ENCODE measurements at regions not wholly inside any gene's neighbourhood (a gene's known extent, or its start where the extent isn't known, plus 50 kb on each side); places are given as distances from the start of the nearest gene placed in this dataset.

- peaks cover 12% of the 10 kb centered on the region for H3K4me1 ChIP-seq (ENCODE audit: insufficient read depth, poor library complexity, severe bottlenecking)
- H3K27me3 ChIP-seq (ENCODE audit: insufficient read depth, poor library complexity, severe bottlenecking) = no peaks in the 10 kb centered on the region
- DNase-seq (ENCODE audit: low spot score) (no peak), ATAC-seq (ENCODE audit: low read depth) (no peak)
- TF ChIP-seq, protein P1, sequence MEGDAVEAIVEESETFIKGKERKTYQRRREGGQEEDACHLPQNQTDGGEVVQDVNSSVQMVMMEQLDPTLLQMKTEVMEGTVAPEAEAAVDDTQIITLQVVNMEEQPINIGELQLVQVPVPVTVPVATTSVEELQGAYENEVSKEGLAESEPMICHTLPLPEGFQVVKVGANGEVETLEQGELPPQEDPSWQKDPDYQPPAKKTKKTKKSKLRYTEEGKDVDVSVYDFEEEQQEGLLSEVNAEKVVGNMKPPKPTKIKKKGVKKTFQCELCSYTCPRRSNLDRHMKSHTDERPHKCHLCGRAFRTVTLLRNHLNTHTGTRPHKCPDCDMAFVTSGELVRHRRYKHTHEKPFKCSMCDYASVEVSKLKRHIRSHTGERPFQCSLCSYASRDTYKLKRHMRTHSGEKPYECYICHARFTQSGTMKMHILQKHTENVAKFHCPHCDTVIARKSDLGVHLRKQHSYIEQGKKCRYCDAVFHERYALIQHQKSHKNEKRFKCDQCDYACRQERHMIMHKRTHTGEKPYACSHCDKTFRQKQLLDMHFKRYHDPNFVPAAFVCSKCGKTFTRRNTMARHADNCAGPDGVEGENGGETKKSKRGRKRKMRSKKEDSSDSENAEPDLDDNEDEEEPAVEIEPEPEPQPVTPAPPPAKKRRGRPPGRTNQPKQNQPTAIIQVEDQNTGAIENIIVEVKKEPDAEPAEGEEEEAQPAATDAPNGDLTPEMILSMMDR (IDR thresholded peaks at IDR 0.05; ENCODE audit: poor library complexity, severe bottlenecking) = no peak
- H3K4me3 ChIP-seq (ENCODE audit: severe bottlenecking) = no peak overlapping the region
- H3K9me3 ChIP-seq (ENCODE audit: severe bottlenecking) = no peaks in the 10 kb centered on the region
- H3K27ac ChIP-seq (ENCODE audit: poor library complexity, severe bottlenecking) = no peak overlapping the region
- H3K36me3 ChIP-seq (ENCODE audit: low read depth) = no peaks in the 10 kb centered on the region
Observed at GRCh38 chr12:24751181-24751580, 197.7 kb downstream of the BCAT1 start.

DNA sequence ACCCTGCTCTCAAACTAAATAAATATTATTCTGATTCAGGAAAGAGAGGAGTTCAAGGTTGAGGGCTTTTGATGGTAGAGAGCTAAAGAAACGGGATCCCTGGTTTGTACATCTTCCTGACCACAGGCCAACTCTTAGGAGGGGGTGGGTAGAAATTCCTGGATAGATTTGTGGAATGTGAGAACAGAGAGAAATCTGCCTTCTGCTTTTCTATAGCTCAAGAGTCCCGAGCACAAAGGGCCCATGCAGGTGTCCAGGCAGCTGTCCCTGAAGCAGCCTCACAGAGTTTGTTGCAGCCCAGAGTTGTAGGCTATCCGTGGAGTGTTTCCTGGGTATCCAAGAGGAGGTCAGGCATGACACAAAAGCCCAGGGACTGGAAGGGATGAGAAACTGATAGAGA lies 198.6 kb downstream of the BCAT1 start:
- Histone ChIP-seq H3K4me3 (ENCODE audit: severe bottlenecking) (no peak overlapping the region), H3K27ac (ENCODE audit: poor library complexity, severe bottlenecking) (no peak overlapping the region), H3K9me3 (ENCODE audit: severe bottlenecking) (no peaks in the 10 kb centered on the region), H3K27me3 (ENCODE audit: insufficient read depth, poor library complexity, severe bottlenecking) (no peaks in the 10 kb centered on the region), H3K4me1 (ENCODE audit: insufficient read depth, poor library complexity, severe bottlenecking) (peaks cover 7% of the 10 kb centered on the region), H3K36me3 (ENCODE audit: low read depth) (no peaks in the 10 kb centered on the region)
- ATAC-seq (ENCODE audit: low read depth) (no peak), DNase-seq (ENCODE audit: low spot score) (no peak)
- TF ChIP-seq, protein P1 (IDR thresholded peaks at IDR 0.05; ENCODE audit: poor library complexity, severe bottlenecking) = no peak

DNA sequence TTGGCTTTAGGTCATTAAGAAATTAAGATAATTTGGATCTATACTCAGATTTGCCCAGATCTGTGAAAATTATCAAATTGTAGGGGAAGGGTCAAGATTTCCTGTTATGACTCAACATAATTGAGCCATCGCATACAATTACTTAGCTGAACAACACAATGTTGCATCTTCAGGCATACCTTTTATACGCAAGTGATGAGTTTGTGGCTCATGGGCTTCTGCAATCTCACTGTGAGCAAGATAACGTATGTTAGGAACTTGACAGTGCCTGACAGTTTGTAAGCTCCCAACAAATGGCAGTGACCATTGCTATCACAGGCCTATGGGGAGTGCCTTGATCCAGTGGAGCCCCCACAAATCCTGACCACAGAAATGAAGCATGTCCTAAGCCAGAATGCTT lies 199.7 kb downstream of the BCAT1 start:
- Histone ChIP-seq H3K36me3 (ENCODE audit: low read depth) (no peaks in the 10 kb centered on the region), H3K27me3 (ENCODE audit: insufficient read depth, poor library complexity, severe bottlenecking) (no peaks in the 10 kb centered on the region), H3K27ac (ENCODE audit: poor library complexity, severe bottlenecking) (no peak overlapping the region), H3K4me3 (ENCODE audit: severe bottlenecking) (no peak overlapping the region), H3K9me3 (ENCODE audit: severe bottlenecking) (no peaks in the 10 kb centered on the region), H3K4me1 (ENCODE audit: insufficient read depth, poor library complexity, severe bottlenecking) (no peaks in the 10 kb centered on the region)
- TF ChIP-seq, protein P1 (IDR thresholded peaks at IDR 0.05; ENCODE audit: poor library complexity, severe bottlenecking) = no peak
- ATAC-seq (ENCODE audit: low read depth) (no peak), DNase-seq (ENCODE audit: low spot score) (no peak)

DNA sequence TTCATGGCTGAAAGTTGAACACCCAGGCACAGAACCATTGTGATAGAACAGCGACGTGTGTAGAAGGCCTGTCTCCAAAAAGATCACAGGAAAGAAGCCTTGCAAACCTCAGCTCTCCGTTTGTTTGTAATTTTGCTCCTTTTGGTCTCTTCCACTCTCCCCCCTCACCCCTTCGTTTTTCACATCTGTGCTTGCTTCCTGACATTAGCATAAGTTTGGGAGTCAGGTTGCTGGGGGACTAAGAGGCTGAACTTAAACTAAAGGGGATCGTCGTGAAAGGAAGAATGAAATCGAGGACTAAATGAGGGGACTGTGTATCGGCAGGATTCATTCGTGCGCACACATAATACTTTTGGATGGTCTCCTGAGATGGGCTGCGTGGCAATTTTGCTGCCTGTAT lies 200.6 kb downstream of the BCAT1 start:
- Histone ChIP-seq H3K27ac (ENCODE audit: poor library complexity, severe bottlenecking) (no peak overlapping the region), H3K9me3 (ENCODE audit: severe bottlenecking) (no peaks in the 10 kb centered on the region), H3K4me1 (ENCODE audit: insufficient read depth, poor library complexity, severe bottlenecking) (no peaks in the 10 kb centered on the region), H3K36me3 (ENCODE audit: low read depth) (no peaks in the 10 kb centered on the region), H3K27me3 (ENCODE audit: insufficient read depth, poor library complexity, severe bottlenecking) (no peaks in the 10 kb centered on the region), H3K4me3 (ENCODE audit: severe bottlenecking) (no peak overlapping the region)
- TF ChIP-seq, protein P1 (IDR thresholded peaks at IDR 0.05; ENCODE audit: poor library complexity, severe bottlenecking) = no peak
- no peak for ATAC-seq (ENCODE audit: low read depth)
- no peak for DNase-seq (ENCODE audit: low spot score)

DNA sequence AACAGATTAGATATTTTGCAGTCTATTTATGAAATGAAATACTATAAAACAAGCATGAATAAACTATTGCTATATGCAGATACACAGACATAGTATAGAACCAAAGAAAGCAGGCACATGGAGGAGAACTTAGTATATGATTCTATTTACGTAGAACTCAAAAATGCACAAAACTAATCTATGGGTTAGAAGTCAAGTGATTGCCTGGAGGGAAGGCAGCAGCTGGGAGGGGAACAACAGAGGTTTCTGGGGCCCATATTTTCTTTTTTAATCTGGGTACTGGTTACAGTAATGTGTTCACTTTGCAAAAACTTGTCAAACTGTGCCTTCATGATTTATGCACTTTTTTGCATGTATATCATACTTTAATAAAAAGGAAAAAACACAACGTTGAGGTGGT lies 202.0 kb downstream of the BCAT1 start:
- H3K36me3 ChIP-seq (ENCODE audit: low read depth) = no peaks in the 10 kb centered on the region
- no peaks in the 10 kb centered on the region for H3K9me3 ChIP-seq (ENCODE audit: severe bottlenecking)
- H3K27ac ChIP-seq (ENCODE audit: poor library complexity, severe bottlenecking) = no peak overlapping the region
- ATAC-seq (ENCODE audit: low read depth) (no peak), DNase-seq (ENCODE audit: low spot score) (no peak)
- no peaks in the 10 kb centered on the region for H3K27me3 ChIP-seq (ENCODE audit: insufficient read depth, poor library complexity, severe bottlenecking)
- H3K4me3 ChIP-seq (ENCODE audit: severe bottlenecking) = no peak overlapping the region
- TF ChIP-seq, protein P1 (IDR thresholded peaks at IDR 0.05; ENCODE audit: poor library complexity, severe bottlenecking) = no peak
- no peaks in the 10 kb centered on the region for H3K4me1 ChIP-seq (ENCODE audit: insufficient read depth, poor library complexity, severe bottlenecking)

Measured in RWPE2 (cell line).